GM18517 (cell line): ENCODE measurements at regions not wholly inside any gene's neighbourhood (a gene's known extent, or its start where the extent isn't known, plus 50 kb on each side); places are given as distances from the start of the nearest gene placed in this dataset.

Source experiments
- ATAC-seq: cut with Tn5 transposase; IDR thresholded peaks from one replicate; pipeline ENCODE4 v1.9.1; 2021; ENCODE audit warnings: mild to moderate bottlenecking, moderate library complexity; ENCODE audit not compliant: unreplicated experiment

- no peak for ATAC-seq
These were observed 326.4 kb downstream of the MEI4 start for GRCh38 chr6:77979204-77979603.

- ATAC-seq = peak; percentile 79
These were observed 333.7 kb downstream of the MEI4 start for GRCh38 chr6:77986380-77987034.

- ATAC-seq = peak; percentile 29
These were observed 334.2 kb downstream of the MEI4 start for GRCh38 chr6:77987035-77987384.

- no peak for ATAC-seq
These were observed 357.3 kb downstream of the MEI4 start for GRCh38 chr6:78010130-78010529.

GRCh38 chr6:78020586-78020985, 367.7 kb downstream of the MEI4 start:
- no peak for ATAC-seq

- no peak for ATAC-seq
These were observed 372.7 kb downstream of the MEI4 start for GRCh38 chr6:78025502-78025901.

- ATAC-seq = no peak
These were observed 378.4 kb downstream of the MEI4 start for GRCh38 chr6:78031228-78031627.

GRCh38 chr6:78059171-78059570, 406.3 kb downstream of the MEI4 start:
- ATAC-seq = no peak

- ATAC-seq = no peak
These were observed 410.2 kb downstream of the MEI4 start for GRCh38 chr6:78062993-78063392.

- ATAC-seq = no peak
These were observed 423.5 kb downstream of the MEI4 start for GRCh38 chr6:78076371-78076770.

- no peak for ATAC-seq
These were observed 436.7 kb downstream of the MEI4 start for GRCh38 chr6:78089531-78089930.

- ATAC-seq = no peak
These were observed 441.1 kb downstream of the MEI4 start for GRCh38 chr6:78093906-78094305.

GRCh38 chr6:78101387-78101786, 448.5 kb downstream of the MEI4 start:
- no peak for ATAC-seq

- ATAC-seq = no peak
These were observed 457.8 kb downstream of the MEI4 start for GRCh38 chr6:78110641-78111040.

- ATAC-seq = no peak
These were observed 465.1 kb downstream of the MEI4 start for GRCh38 chr6:78117966-78118365.

GRCh38 chr6:78131521-78131920, 478.7 kb downstream of the MEI4 start:
- no peak for ATAC-seq

- ATAC-seq = no peak
These were observed 480.0 kb downstream of the MEI4 start for GRCh38 chr6:78132671-78133410.

- ATAC-seq = no peak
These were observed 497.6 kb downstream of the MEI4 start for GRCh38 chr6:78150425-78150824.

- ATAC-seq = no peak
These were observed 501.1 kb downstream of the MEI4 start for GRCh38 chr6:78153976-78154375.

- ATAC-seq = no peak
These were observed 504.8 kb downstream of the MEI4 start for GRCh38 chr6:78157606-78158005.

- ATAC-seq = no peak
These were observed 536.1 kb downstream of the MEI4 start for GRCh38 chr6:78188891-78189290.

GRCh38 chr6:78192057-78192456, 539.2 kb downstream of the MEI4 start:
- no peak for ATAC-seq

GRCh38 chr6:78199044-78199443, 546.2 kb downstream of the MEI4 start:
- no peak for ATAC-seq
